IMR-90 (cell line): ENCODE measurements at regions not wholly inside any gene's neighbourhood (a gene's known extent, or its start where the extent isn't known, plus 50 kb on each side); places are given as distances from the start of the nearest gene placed in this dataset.

Experiments used
- ATAC-seq: fragments of 200-7000 bp; cut with Tn5 transposase; 2 replicates; pipeline ENCODE4 v1.9.1; 2020; ENCODE audit warnings: low read depth, mild to moderate bottlenecking, moderate library complexity
- BruUV-seq: library from RNA; stranded (reverse); fragments of 400-500 nt; replicated peaks from 2 replicates; lab custom pipeline; 2021; lab: Mats Ljungman, UMichigan
- CTCF ChIA-PET: fragments of 300-600 bp; formaldehyde crosslinking; extraction: SDS; loops from one replicate; lab custom pipeline; 2021; ENCODE audit warnings: antibody characterized with exemption; lab: Yijun Ruan, JAX
- POLR2A ChIA-PET: fragments of 300-600 bp; sonication (Branson Sonifier 250); formaldehyde crosslinking; loops from one replicate; lab custom pipeline; 2022; ENCODE audit warnings: antibody characterized with exemption; ENCODE audit not compliant: unreplicated experiment; lab: Charles Lee
- DNase-seq: peaks from one replicate; pipeline ENCODE4 v3.0.0; 2013
- H2AFZ ChIP-seq: replicated peaks from 2 replicates; pipeline ENCODE3; 2013; ENCODE audit warnings: low read length, mild to moderate bottlenecking; ENCODE audit not compliant: poor library complexity
- H2AK5ac ChIP-seq: 2 replicates; pipeline ENCODE4 v1.6.1; 2013; ENCODE audit warnings: low read depth, low read length, inconsistent platforms
- H2AK9ac ChIP-seq: replicated peaks from 2 replicates; pipeline ENCODE3; 2013; ENCODE audit warnings: mild to moderate bottlenecking, low read depth, low read length, moderate library complexity; ENCODE audit not compliant: poor library complexity
- H2BK120ac ChIP-seq: 2 replicates; pipeline ENCODE4 v1.6.1; 2013; ENCODE audit warnings: low read depth, low read length, inconsistent platforms
- H2BK15ac ChIP-seq: 3 replicates; pipeline ENCODE4 v1.6.1; 2013; ENCODE audit warnings: low read depth, low read length, inconsistent platforms
- H2BK20ac ChIP-seq: 2 replicates; pipeline ENCODE4 v1.6.1; 2013; ENCODE audit warnings: low read depth, mild to moderate bottlenecking, inconsistent platforms, low read length, moderate library complexity
- H2BK5ac ChIP-seq: 2 replicates; pipeline ENCODE4 v1.6.1; 2013; ENCODE audit warnings: mild to moderate bottlenecking, low read depth, low read length, inconsistent platforms; ENCODE audit not compliant: poor library complexity, severe bottlenecking
- H3K14ac ChIP-seq: replicated peaks from 2 replicates; pipeline ENCODE4 v1.6.1; 2013; ENCODE audit warnings: low read depth, low read length, inconsistent platforms
- H3K18ac ChIP-seq: 2 replicates; pipeline ENCODE4 v1.6.1; 2013; ENCODE audit warnings: low read depth, low read length, control low read depth
- H3K23ac ChIP-seq: 2 replicates; pipeline ENCODE4 v1.6.1; 2013; ENCODE audit warnings: low read depth, low read length, inconsistent platforms
- H3K27ac ChIP-seq: 2 replicates; pipeline ENCODE4 v1.5.1; 2013; ENCODE audit warnings: mild to moderate bottlenecking, control low read depth, low read length; ENCODE audit not compliant: insufficient read depth
- H3K27me3 ChIP-seq: 2 replicates; pipeline ENCODE4 v1.6.1; 2013; ENCODE audit warnings: low read length; ENCODE audit not compliant: control insufficient read depth, insufficient read depth
- H3K36me3 ChIP-seq: 2 replicates; pipeline ENCODE4 v1.6.1; 2013; ENCODE audit warnings: low read length, mixed read lengths; ENCODE audit not compliant: control insufficient read depth, insufficient read depth
- H3K4ac ChIP-seq: 2 replicates; pipeline ENCODE4 v1.6.1; 2013; ENCODE audit warnings: low read depth, low read length, inconsistent platforms
- H3K4me1 ChIP-seq: 2 replicates; pipeline ENCODE4 v1.6.1; 2013; ENCODE audit warnings: low read length, mixed read lengths; ENCODE audit not compliant: control insufficient read depth, insufficient read depth
- H3K4me2 ChIP-seq: 2 replicates; pipeline ENCODE4 v1.6.1; 2013; ENCODE audit warnings: low read depth, mild to moderate bottlenecking, control low read depth, low read length, moderate library complexity
- H3K4me3 ChIP-seq: 2 replicates; pipeline ENCODE4 v1.5.1; 2013; ENCODE audit warnings: low read depth, mild to moderate bottlenecking, control low read depth, low read length, moderate library complexity; ENCODE audit not compliant: insufficient read depth
- H3K56ac ChIP-seq: 2 replicates; pipeline ENCODE4 v1.6.1; 2013; ENCODE audit warnings: low read length, inconsistent platforms; ENCODE audit not compliant: insufficient read depth; ENCODE audit errors: extremely low read depth
- H3K79me1 ChIP-seq, 2 experiments: 2 replicates each; pipeline ENCODE4 v1.6.1; 2013; ENCODE audit warnings: low read length in 2 of 2, inconsistent platforms in 1 of 2, low read depth in 1 of 2
- H3K9ac ChIP-seq: 2 replicates; pipeline ENCODE4 v1.6.1; 2013; ENCODE audit warnings: low read depth, low read length, control low read depth
- H3K9me1 ChIP-seq: 2 replicates; pipeline ENCODE4 v1.6.1; 2013; ENCODE audit warnings: low read length, inconsistent platforms; ENCODE audit not compliant: insufficient read depth
- H3K9me3 ChIP-seq: 2 replicates; pipeline ENCODE4 v1.6.1; 2013; ENCODE audit warnings: low read length; ENCODE audit not compliant: control insufficient read depth, insufficient read depth
- H4K20me1 ChIP-seq: 2 replicates; pipeline ENCODE4 v1.6.1; 2013; ENCODE audit warnings: low read length, inconsistent platforms; ENCODE audit not compliant: insufficient read depth
- H4K5ac ChIP-seq: 2 replicates; pipeline ENCODE4 v1.6.1; 2013; ENCODE audit warnings: mild to moderate bottlenecking, low read depth, low read length, control low read depth
- H4K8ac ChIP-seq, 2 experiments: 2 replicates each; pipeline ENCODE4 v1.6.1; 2013; ENCODE audit warnings: low read depth in 2 of 2, low read length in 2 of 2, control low read depth in 1 of 2, inconsistent platforms in 1 of 2
- H4K91ac ChIP-seq: 2 replicates; pipeline ENCODE4 v1.6.1; 2013; ENCODE audit warnings: low read depth, low read length, inconsistent platforms; ENCODE audit not compliant: insufficient read depth
- BHLHE40 ChIP-seq: fragments of 150-350 bp; IDR thresholded peaks from 2 replicates; pipeline ENCODE4 v1.6.1; 2016; ENCODE audit warnings: mild to moderate bottlenecking, low read depth, low read length
- CEBPB ChIP-seq: IDR thresholded peaks from 2 replicates; pipeline ENCODE4 v1.6.1; 2012; ENCODE audit warnings: low read depth, low read length, improper control_type of control experiment
- CHD1 ChIP-seq: IDR thresholded peaks from 2 replicates; pipeline ENCODE4 v1.6.1; 2012; ENCODE audit warnings: low read depth, low read length, improper control_type of control experiment
- MAFK ChIP-seq: IDR thresholded peaks from 2 replicates; pipeline ENCODE4 v1.6.1; 2012; ENCODE audit warnings: low read depth, low read length, improper control_type of control experiment
- MXI1 ChIP-seq: IDR thresholded peaks from 2 replicates; pipeline ENCODE4 v1.6.1; 2012; ENCODE audit warnings: low read depth, mild to moderate bottlenecking, low read length, moderate library complexity, borderline replicate concordance
- RAD21 ChIP-seq: IDR thresholded peaks from 2 replicates; pipeline ENCODE4 v1.6.1; 2012; ENCODE audit warnings: low read length, improper control_type of control experiment
- RCOR1 ChIP-seq: IDR thresholded peaks from 2 replicates; pipeline ENCODE4 v1.6.1; 2012; ENCODE audit warnings: mild to moderate bottlenecking, low read length, improper control_type of control experiment; ENCODE audit not compliant: insufficient replicate concordance
- RFX5 ChIP-seq: IDR thresholded peaks from 2 replicates; pipeline ENCODE4 v1.8.0; 2012; ENCODE audit warnings: low read depth, mild to moderate bottlenecking, low read length, moderate library complexity
- SMC3 ChIP-seq: fragments of 150-350 bp; IDR thresholded peaks from 2 replicates; pipeline ENCODE4 v1.6.1; 2016; ENCODE audit warnings: low read depth, mild to moderate bottlenecking, antibody characterized with exemption, low read length, moderate library complexity
- WGBS, 2 experiments: methylation state at CpG; one replicate each; pipeline versions ENCODE4 v1.1.5 to v1.1.7; 2013; ENCODE audit warnings: missing lambda C conversion rate in 2 of 2; ENCODE audit not compliant: insufficient read length in 1 of 2; ENCODE audit errors: extremely low coverage in 2 of 2; 5-methylcytosine and 5-hydroxymethylcytosine counted together
- dilution Hi-C: fragments of 300-500 bp; cut with HindIII; formaldehyde crosslinking; loops from one replicate; pipeline ENCODE4 v1.14.3; 2018; ENCODE audit warnings: low sequenced_read_pairs; ENCODE audit not compliant: unreplicated experiment
- in situ Hi-C: fragments of 300-500 bp; cut with MboI; formaldehyde crosslinking; loops from 3 replicates; pipeline ENCODE4 v1.14.3; 2019; ENCODE audit warnings: low sequenced_read_pairs, inconsistent platforms, mixed read lengths
- intact Hi-C: fragments of 100-400 bp; cut with micrococcal nuclease; formaldehyde crosslinking; loops from 2 replicates; pipeline ENCODE4 v1.10.0; 2022
- TF ChIP-seq, protein P1 (sequence below): fragments of 150-350 bp; IDR thresholded peaks from 2 replicates; pipeline ENCODE4 v1.6.1; 2016; ENCODE audit warnings: low read depth, mild to moderate bottlenecking, low read length, moderate library complexity, borderline replicate concordance
- TF ChIP-seq, protein P2 (sequence below): fragments of 150-350 bp; IDR thresholded peaks from 2 replicates; pipeline ENCODE4 v1.6.1; 2017; ENCODE audit warnings: mild to moderate bottlenecking, antibody characterized with exemption, low read length, low read depth
- TF ChIP-seq, protein P3 (sequence below): conservative IDR thresholded peaks from 2 replicates; pipeline ENCODE4 v1.5.1; 2012; ENCODE audit warnings: mild to moderate bottlenecking, low read depth, low read length, improper control_type of control experiment

DNA sequence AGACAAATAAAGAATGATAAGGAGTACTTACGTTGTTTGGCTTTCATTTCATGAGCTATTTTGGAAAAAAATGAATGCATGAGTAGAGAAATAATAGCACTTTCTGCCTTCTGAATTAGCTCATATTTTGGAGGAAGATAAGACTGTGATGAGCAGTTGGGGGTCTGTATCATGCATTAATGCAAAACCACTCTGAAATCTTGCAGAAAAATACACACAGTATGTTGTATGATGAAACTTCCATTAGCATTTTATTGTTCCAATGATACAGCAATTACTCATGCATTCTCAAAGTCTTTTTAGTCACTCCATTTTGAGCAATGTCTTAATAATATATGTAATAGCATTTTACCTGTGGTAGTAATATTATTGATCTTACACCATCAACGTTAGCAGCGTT is 571.0 kb downstream of the CDH8 start:
- WGBS, 2 experiments, result no CpG with 5 or more reads among the region's 3 CpGs
- dilution Hi-C loops, result no loop called here
- H3K36me3 ChIP-seq, result no peaks in the 10 kb centered on the region
- no peak overlapping the region for H3K18ac ChIP-seq
- H2AK9ac ChIP-seq, result no peak overlapping the region
- in situ Hi-C loops, result no loop called here
- no peak overlapping the region for H2BK15ac ChIP-seq
- H4K20me1 ChIP-seq, result no peaks in the 10 kb centered on the region
- no peak overlapping the region for H3K4ac ChIP-seq
- ChIA-PET CTCF (no interaction called here), POLR2A (no interaction called here)
- no peak overlapping the region for H3K4me2 ChIP-seq
- H3K27me3 ChIP-seq, result no peaks in the 10 kb centered on the region
- H2BK120ac ChIP-seq, result no peak overlapping the region
- H2BK20ac ChIP-seq, result no peak overlapping the region
- intact Hi-C loops, result no loop called here
- H2AK5ac ChIP-seq, result no peak overlapping the region
- no peak overlapping the region for H2BK5ac ChIP-seq
- TF ChIP-seq SMC3, result no peak
- TF ChIP-seq CEBPB, result no peak
- TF ChIP-seq, protein P1, sequence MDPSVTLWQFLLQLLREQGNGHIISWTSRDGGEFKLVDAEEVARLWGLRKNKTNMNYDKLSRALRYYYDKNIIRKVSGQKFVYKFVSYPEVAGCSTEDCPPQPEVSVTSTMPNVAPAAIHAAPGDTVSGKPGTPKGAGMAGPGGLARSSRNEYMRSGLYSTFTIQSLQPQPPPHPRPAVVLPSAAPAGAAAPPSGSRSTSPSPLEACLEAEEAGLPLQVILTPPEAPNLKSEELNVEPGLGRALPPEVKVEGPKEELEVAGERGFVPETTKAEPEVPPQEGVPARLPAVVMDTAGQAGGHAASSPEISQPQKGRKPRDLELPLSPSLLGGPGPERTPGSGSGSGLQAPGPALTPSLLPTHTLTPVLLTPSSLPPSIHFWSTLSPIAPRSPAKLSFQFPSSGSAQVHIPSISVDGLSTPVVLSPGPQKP, result no peak
- no peak for TF ChIP-seq BHLHE40
- no peak for TF ChIP-seq MXI1
- TF ChIP-seq RCOR1, result no peak
- no peak for TF ChIP-seq CHD1
- TF ChIP-seq, protein P2, sequence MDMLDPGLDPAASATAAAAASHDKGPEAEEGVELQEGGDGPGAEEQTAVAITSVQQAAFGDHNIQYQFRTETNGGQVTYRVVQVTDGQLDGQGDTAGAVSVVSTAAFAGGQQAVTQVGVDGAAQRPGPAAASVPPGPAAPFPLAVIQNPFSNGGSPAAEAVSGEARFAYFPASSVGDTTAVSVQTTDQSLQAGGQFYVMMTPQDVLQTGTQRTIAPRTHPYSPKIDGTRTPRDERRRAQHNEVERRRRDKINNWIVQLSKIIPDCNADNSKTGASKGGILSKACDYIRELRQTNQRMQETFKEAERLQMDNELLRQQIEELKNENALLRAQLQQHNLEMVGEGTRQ, result no peak
- TF ChIP-seq, protein P3, sequence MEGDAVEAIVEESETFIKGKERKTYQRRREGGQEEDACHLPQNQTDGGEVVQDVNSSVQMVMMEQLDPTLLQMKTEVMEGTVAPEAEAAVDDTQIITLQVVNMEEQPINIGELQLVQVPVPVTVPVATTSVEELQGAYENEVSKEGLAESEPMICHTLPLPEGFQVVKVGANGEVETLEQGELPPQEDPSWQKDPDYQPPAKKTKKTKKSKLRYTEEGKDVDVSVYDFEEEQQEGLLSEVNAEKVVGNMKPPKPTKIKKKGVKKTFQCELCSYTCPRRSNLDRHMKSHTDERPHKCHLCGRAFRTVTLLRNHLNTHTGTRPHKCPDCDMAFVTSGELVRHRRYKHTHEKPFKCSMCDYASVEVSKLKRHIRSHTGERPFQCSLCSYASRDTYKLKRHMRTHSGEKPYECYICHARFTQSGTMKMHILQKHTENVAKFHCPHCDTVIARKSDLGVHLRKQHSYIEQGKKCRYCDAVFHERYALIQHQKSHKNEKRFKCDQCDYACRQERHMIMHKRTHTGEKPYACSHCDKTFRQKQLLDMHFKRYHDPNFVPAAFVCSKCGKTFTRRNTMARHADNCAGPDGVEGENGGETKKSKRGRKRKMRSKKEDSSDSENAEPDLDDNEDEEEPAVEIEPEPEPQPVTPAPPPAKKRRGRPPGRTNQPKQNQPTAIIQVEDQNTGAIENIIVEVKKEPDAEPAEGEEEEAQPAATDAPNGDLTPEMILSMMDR, result no peak
- no peak for TF ChIP-seq RAD21
- no peak for TF ChIP-seq RFX5
- no peak for TF ChIP-seq MAFK
- ATAC-seq (no peak), DNase-seq (no peak)
- H3K9me1 ChIP-seq, result no peaks in the 10 kb centered on the region
- H3K9ac ChIP-seq, result no peak overlapping the region
- H4K8ac ChIP-seq, result no peak overlapping the region
- no peak overlapping the region for H3K4me3 ChIP-seq
- no peak overlapping the region for H3K27ac ChIP-seq
- peaks cover 4% of the 10 kb centered on the region; the same call in 1 of the 2 replicates for H3K9me3 ChIP-seq
- H3K23ac ChIP-seq, result no peak overlapping the region
- no peaks in the 10 kb centered on the region for H3K79me1 ChIP-seq
- H3K4me1 ChIP-seq, result no peaks in the 10 kb centered on the region
- H3K14ac ChIP-seq, result no peak overlapping the region
- no peak overlapping the region for H4K5ac ChIP-seq
- no peak overlapping the region for H3K56ac ChIP-seq
- no peak overlapping the region for H2AFZ ChIP-seq
- no TSS peak for BruUV-seq
- no peak overlapping the region for H4K91ac ChIP-seq
